Trophoblast cell (in vitro differentiated cells and primary cell): ENCODE measurements at regions not wholly inside any gene's neighbourhood (a gene's known extent, or its start where the extent isn't known, plus 50 kb on each side); places are given as distances from the start of the nearest gene placed in this dataset.

Experiments
- DNase-seq, 2 donors: peaks; one replicate each; pipeline ENCODE4 v3.0.0-alpha.2; 2016
- H2AFZ ChIP-seq: 2 replicates; pipeline ENCODE4 v1.6.1; 2013; ENCODE audit warnings: low read length, moderate library complexity, mild to moderate bottlenecking; ENCODE audit not compliant: insufficient read depth, poor library complexity
- H2AK5ac ChIP-seq: 2 replicates; pipeline ENCODE4 v1.6.1; 2013; ENCODE audit warnings: mild to moderate bottlenecking, low read length
- H2BK120ac ChIP-seq: 2 replicates; pipeline ENCODE4 v1.6.1; 2013; ENCODE audit warnings: low read length, mild to moderate bottlenecking, moderate library complexity; ENCODE audit not compliant: insufficient read depth, poor library complexity
- H2BK12ac ChIP-seq: 2 replicates; pipeline ENCODE4 v1.6.1; 2013; ENCODE audit warnings: mild to moderate bottlenecking, low read length, moderate library complexity
- H2BK5ac ChIP-seq: 2 replicates; pipeline ENCODE4 v1.6.1; 2013; ENCODE audit warnings: low read length, low read depth, moderate library complexity, mild to moderate bottlenecking; ENCODE audit not compliant: poor library complexity
- H3K14ac ChIP-seq: 2 replicates; pipeline ENCODE4 v1.6.1; 2013; ENCODE audit warnings: mild to moderate bottlenecking, low read length
- H3K18ac ChIP-seq: 2 replicates; pipeline ENCODE4 v1.6.1; 2013; ENCODE audit warnings: mild to moderate bottlenecking, low read length
- H3K23ac ChIP-seq: 2 replicates; pipeline ENCODE4 v1.6.1; 2013; ENCODE audit warnings: low read length
- H3K27ac ChIP-seq: 2 replicates; pipeline ENCODE4 v1.5.1; 2013; ENCODE audit warnings: low read depth, mild to moderate bottlenecking, inconsistent platforms, low read length, moderate library complexity
- H3K27me3 ChIP-seq: 2 replicates; pipeline ENCODE4 v1.6.1; 2013; ENCODE audit warnings: inconsistent platforms, mild to moderate bottlenecking, low read length, moderate library complexity; ENCODE audit not compliant: insufficient read depth
- H3K36me3 ChIP-seq, 2 experiments: 1 replicate in 1 of 2; 2 replicates in 1 of 2; pipeline ENCODE4 v1.6.1; 2013; ENCODE audit warnings: low read length in 2 of 2, mild to moderate bottlenecking in 2 of 2, moderate library complexity in 1 of 2; ENCODE audit not compliant: insufficient read depth in 2 of 2, control insufficient read depth in 1 of 2
- H3K4ac ChIP-seq: 2 replicates; pipeline ENCODE4 v1.6.1; 2013; ENCODE audit warnings: low read depth, mild to moderate bottlenecking, low read length, moderate library complexity
- H3K4me1 ChIP-seq, 2 experiments: 1 replicate in 1 of 2; 2 replicates in 1 of 2; pipeline ENCODE4 v1.6.1; 2013; ENCODE audit warnings: low read length in 2 of 2, mild to moderate bottlenecking in 2 of 2, moderate library complexity in 1 of 2; ENCODE audit not compliant: insufficient read depth in 2 of 2, control insufficient read depth in 1 of 2
- H3K4me2 ChIP-seq: 2 replicates; pipeline ENCODE4 v1.6.1; 2013; ENCODE audit warnings: inconsistent platforms, mild to moderate bottlenecking, low read length, moderate library complexity
- H3K4me3 ChIP-seq: 2 replicates; pipeline ENCODE4 v1.5.1; 2013; ENCODE audit warnings: mild to moderate bottlenecking, low read depth, low read length, inconsistent platforms
- H3K79me1 ChIP-seq: one replicate; pipeline ENCODE4 v1.6.1; 2013; ENCODE audit warnings: low read length
- H3K79me2 ChIP-seq: 2 replicates; pipeline ENCODE4 v1.6.1; 2013; ENCODE audit warnings: low read length, mild to moderate bottlenecking; ENCODE audit not compliant: control insufficient read depth, insufficient read depth, poor library complexity
- H3K9ac ChIP-seq: 2 replicates; pipeline ENCODE4 v1.6.1; 2013; ENCODE audit warnings: mild to moderate bottlenecking, low read length
- H3K9me3 ChIP-seq: 2 replicates; pipeline ENCODE4 v1.6.1; 2013; ENCODE audit warnings: low read depth, mild to moderate bottlenecking, control low read depth, inconsistent platforms, low read length; ENCODE audit not compliant: insufficient read depth
- H4K12ac ChIP-seq: 2 replicates; pipeline ENCODE4 v1.6.1; 2013; ENCODE audit warnings: low read depth, mild to moderate bottlenecking, low read length, moderate library complexity
- H4K8ac ChIP-seq: 2 replicates; pipeline ENCODE4 v1.6.1; 2013; ENCODE audit warnings: low read depth, mild to moderate bottlenecking, low read length, moderate library complexity
- H4K91ac ChIP-seq: one replicate; pipeline ENCODE4 v1.6.1; 2013; ENCODE audit warnings: low read depth, mild to moderate bottlenecking, low read length, moderate library complexity
- WGBS: extraction: QIAGEN DNeasy Blood & Tissue Kit; methylation state at CpG from one replicate; pipeline ENCODE4 v1.1.7; 2013; ENCODE audit warnings: missing lambda C conversion rate; ENCODE audit not compliant: insufficient read length, insufficient coverage; ENCODE audit errors: extremely low coverage; 5-methylcytosine and 5-hydroxymethylcytosine counted together

- H2AFZ ChIP-seq: no peak overlapping the region
- no peak overlapping the region for H2BK12ac ChIP-seq
- H3K4me3 ChIP-seq: no peak overlapping the region
- no peak overlapping the region for H3K9ac ChIP-seq
- H3K36me3 ChIP-seq: no peaks in the 10 kb centered on the region
- H3K9me3 ChIP-seq: no peaks in the 10 kb centered on the region
- H3K23ac ChIP-seq: no peak overlapping the region
- no peaks in the 10 kb centered on the region for H3K79me1 ChIP-seq
- H2BK120ac ChIP-seq: no peak overlapping the region
- H4K12ac ChIP-seq: no peak overlapping the region
- H3K18ac ChIP-seq: no peak overlapping the region
- H4K8ac ChIP-seq: no peak overlapping the region
- H3K14ac ChIP-seq: no peak overlapping the region
- no peak overlapping the region for H3K27ac ChIP-seq
- no peak overlapping the region for H4K91ac ChIP-seq
- H3K4ac ChIP-seq: no peak overlapping the region
- no peak overlapping the region for H3K4me2 ChIP-seq
- no peaks in the 10 kb centered on the region for H3K27me3 ChIP-seq
- no peak for DNase-seq
- no peaks in the 10 kb centered on the region for H3K79me2 ChIP-seq
- no peak overlapping the region for H2AK5ac ChIP-seq
- H2BK5ac ChIP-seq: no peak overlapping the region
- no peaks in the 10 kb centered on the region for H3K4me1 ChIP-seq
These were observed 227.3 kb upstream of the ALG10 start for GRCh38 chr12:33794954-33795353.

GRCh38 chr12:33795536-33795935 is 226.8 kb upstream of the ALG10 start:
- no peak for DNase-seq
- H4K8ac ChIP-seq: no peak overlapping the region
- no peaks in the 10 kb centered on the region for H3K9me3 ChIP-seq
- no peak overlapping the region for H4K12ac ChIP-seq
- H3K18ac ChIP-seq: no peak overlapping the region
- no peak overlapping the region for H3K4me2 ChIP-seq
- no peaks in the 10 kb centered on the region for H3K79me2 ChIP-seq
- H3K23ac ChIP-seq: no peak overlapping the region
- no peak overlapping the region for H3K14ac ChIP-seq
- no peaks in the 10 kb centered on the region for H3K4me1 ChIP-seq
- no peak overlapping the region for H3K9ac ChIP-seq
- no peak overlapping the region for H2BK12ac ChIP-seq
- H2AFZ ChIP-seq: no peak overlapping the region
- H3K27me3 ChIP-seq: no peaks in the 10 kb centered on the region
- H3K79me1 ChIP-seq: no peaks in the 10 kb centered on the region
- H3K27ac ChIP-seq: no peak overlapping the region
- no peak overlapping the region for H2BK120ac ChIP-seq
- no peak overlapping the region for H2AK5ac ChIP-seq
- H4K91ac ChIP-seq: no peak overlapping the region
- H3K4ac ChIP-seq: no peak overlapping the region
- WGBS: no CpG with 5 or more reads among the region's 3 CpGs
- no peak overlapping the region for H3K4me3 ChIP-seq
- no peak overlapping the region for H2BK5ac ChIP-seq
- no peaks in the 10 kb centered on the region for H3K36me3 ChIP-seq

GRCh38 chr12:33813536-33813935 is 208.8 kb upstream of the ALG10 start:
- Histone ChIP-seq H3K9me3 (peaks cover 5% of the 10 kb centered on the region), H3K79me2 (no peaks in the 10 kb centered on the region), H2BK5ac (no peak overlapping the region), H3K4me1 (no peaks in the 10 kb centered on the region), H2BK12ac (no peak overlapping the region), H3K14ac (no peak overlapping the region), H2AK5ac (no peak overlapping the region), H3K18ac (no peak overlapping the region), H4K12ac (no peak overlapping the region), H3K79me1 (no peaks in the 10 kb centered on the region), H4K91ac (no peak overlapping the region), H3K23ac (no peak overlapping the region), H3K9ac (no peak overlapping the region), H3K27me3 (no peaks in the 10 kb centered on the region), H3K27ac (no peak overlapping the region), H3K4ac (no peak overlapping the region), H2AFZ (no peak overlapping the region), H2BK120ac (no peak overlapping the region), H4K8ac (no peak overlapping the region), H3K4me2 (no peak overlapping the region), H3K36me3 (no peaks in the 10 kb centered on the region), H3K4me3 (no peak overlapping the region)
- no peak for DNase-seq
- WGBS: no CpG with 5 or more reads among the region's 2 CpGs

- Histone ChIP-seq H3K4ac (no peak overlapping the region), H3K79me1 (no peaks in the 10 kb centered on the region), H3K23ac (no peak overlapping the region), H3K9ac (no peak overlapping the region), H3K4me1 (no peaks in the 10 kb centered on the region), H3K14ac (no peak overlapping the region), H3K4me2 (no peak overlapping the region), H2AFZ (no peak overlapping the region), H4K8ac (no peak overlapping the region), H3K36me3 (no peaks in the 10 kb centered on the region), H2AK5ac (no peak overlapping the region), H3K27ac (no peak overlapping the region), H3K79me2 (no peaks in the 10 kb centered on the region), H3K27me3 (no peaks in the 10 kb centered on the region), H2BK5ac (no peak overlapping the region), H3K4me3 (no peak overlapping the region), H3K9me3 (peaks cover 8% of the 10 kb centered on the region), H3K18ac (no peak overlapping the region), H2BK120ac (no peak overlapping the region), H2BK12ac (no peak overlapping the region), H4K12ac (no peak overlapping the region), H4K91ac (no peak overlapping the region)
- no peak for DNase-seq
- no CpG with 5 or more reads among the region's 1 CpG for WGBS
These were observed 204.6 kb upstream of the ALG10 start for GRCh38 chr12:33817713-33818112.
